ENCODE measurements at regions not wholly inside any gene's neighbourhood (a gene's known extent, or its start where the extent isn't known, plus 50 kb on each side); places are given as distances from the start of the nearest gene placed in this dataset.

DNA sequence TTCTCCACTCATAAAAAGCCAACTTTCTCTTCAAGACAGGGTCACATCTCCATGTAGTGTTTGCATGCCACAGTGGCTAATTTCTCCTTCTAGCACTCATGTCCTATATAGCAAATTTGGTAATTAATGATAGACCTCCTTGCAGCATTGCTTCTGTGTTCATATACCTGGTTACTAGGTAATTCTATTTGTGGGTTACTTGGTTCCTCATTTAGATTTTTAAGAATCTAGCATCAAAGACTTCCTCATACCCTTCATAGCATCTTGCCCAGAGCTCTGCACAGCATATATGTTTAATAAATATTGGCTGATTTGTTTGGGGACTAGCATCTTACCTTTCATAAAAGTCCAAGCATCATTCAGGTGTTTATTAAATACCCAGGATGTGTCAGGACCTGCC, 152.1 kb downstream of the DUSP6 start (continued):
- TF ChIP-seq, protein P1, sequence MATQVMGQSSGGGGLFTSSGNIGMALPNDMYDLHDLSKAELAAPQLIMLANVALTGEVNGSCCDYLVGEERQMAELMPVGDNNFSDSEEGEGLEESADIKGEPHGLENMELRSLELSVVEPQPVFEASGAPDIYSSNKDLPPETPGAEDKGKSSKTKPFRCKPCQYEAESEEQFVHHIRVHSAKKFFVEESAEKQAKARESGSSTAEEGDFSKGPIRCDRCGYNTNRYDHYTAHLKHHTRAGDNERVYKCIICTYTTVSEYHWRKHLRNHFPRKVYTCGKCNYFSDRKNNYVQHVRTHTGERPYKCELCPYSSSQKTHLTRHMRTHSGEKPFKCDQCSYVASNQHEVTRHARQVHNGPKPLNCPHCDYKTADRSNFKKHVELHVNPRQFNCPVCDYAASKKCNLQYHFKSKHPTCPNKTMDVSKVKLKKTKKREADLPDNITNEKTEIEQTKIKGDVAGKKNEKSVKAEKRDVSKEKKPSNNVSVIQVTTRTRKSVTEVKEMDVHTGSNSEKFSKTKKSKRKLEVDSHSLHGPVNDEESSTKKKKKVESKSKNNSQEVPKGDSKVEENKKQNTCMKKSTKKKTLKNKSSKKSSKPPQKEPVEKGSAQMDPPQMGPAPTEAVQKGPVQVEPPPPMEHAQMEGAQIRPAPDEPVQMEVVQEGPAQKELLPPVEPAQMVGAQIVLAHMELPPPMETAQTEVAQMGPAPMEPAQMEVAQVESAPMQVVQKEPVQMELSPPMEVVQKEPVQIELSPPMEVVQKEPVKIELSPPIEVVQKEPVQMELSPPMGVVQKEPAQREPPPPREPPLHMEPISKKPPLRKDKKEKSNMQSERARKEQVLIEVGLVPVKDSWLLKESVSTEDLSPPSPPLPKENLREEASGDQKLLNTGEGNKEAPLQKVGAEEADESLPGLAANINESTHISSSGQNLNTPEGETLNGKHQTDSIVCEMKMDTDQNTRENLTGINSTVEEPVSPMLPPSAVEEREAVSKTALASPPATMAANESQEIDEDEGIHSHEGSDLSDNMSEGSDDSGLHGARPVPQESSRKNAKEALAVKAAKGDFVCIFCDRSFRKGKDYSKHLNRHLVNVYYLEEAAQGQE (IDR thresholded peaks at IDR 0.05; ENCODE audit: low read depth, low read length), result no peak
- TF ChIP-seq POLR2AphosphoS5 (IDR thresholded peaks at IDR 0.05; ENCODE audit: low read depth, low read length), result no peak

DNA sequence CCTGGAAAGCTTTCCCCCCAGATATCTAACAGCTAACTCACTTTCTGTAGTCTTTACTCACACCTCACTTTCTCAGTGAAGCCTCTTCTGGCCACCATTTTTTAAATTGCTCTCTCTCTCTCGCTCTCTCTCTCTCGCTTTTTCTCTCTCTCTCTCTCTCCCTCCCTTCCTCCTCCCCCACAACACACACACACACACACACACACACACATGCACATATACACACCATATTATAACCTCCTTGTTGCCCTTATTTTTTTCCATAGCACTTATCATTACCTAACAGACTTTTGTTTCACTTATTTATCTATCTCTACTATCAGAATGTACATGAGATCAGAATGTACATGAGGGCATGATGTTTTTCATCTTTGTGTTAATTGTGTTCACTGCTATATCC, 156.8 kb downstream of the DUSP6 start:
- CTCF ChIA-PET, result no interaction called here

More for the DNA sequence above, 156.8 kb downstream of the DUSP6 start:
- no peak overlapping the region for H3K27ac ChIP-seq (ENCODE audit: low read depth in 2 of 2, low read length in 1 of 2)
- no peaks in the 10 kb centered on the region for H4K20me1 ChIP-seq (ENCODE audit: insufficient read depth)
- peaks cover 1% of the 10 kb centered on the region; the same call in 1 of the 2 replicates for H3K9me3 ChIP-seq
- H3K4me2 ChIP-seq, result no peak overlapping the region
- POLR2A ChIA-PET, result no interaction called here
- no peak overlapping the region for H3K9ac ChIP-seq
- no peaks in the 10 kb centered on the region for H3K4me1 ChIP-seq (ENCODE audit: control insufficient read depth in 1 of 2, insufficient read depth in 2 of 2, low read depth in 1 of 2, low read length in 1 of 2)
- 86% methylated on average over 2 of the region's 2 CpGs for WGBS (ENCODE audit: low lambda C conversion rate)
- no peak overlapping the region for H3K4me3 ChIP-seq (ENCODE audit: low read depth in 2 of 2, low read length in 1 of 2)
- no peaks in the 10 kb centered on the region for H3F3A ChIP-seq (replicated peaks; ENCODE audit: insufficient read depth)
- H3K9me2 ChIP-seq, result no peaks in the 10 kb centered on the region
- H3K27me3 ChIP-seq (ENCODE audit: insufficient read depth), result no peaks in the 10 kb centered on the region
- H2AFZ ChIP-seq (ENCODE audit: low read depth), result no peak overlapping the region
- no peaks in the 10 kb centered on the region for H3K36me3 ChIP-seq (replicated peaks in 1 of 2; ENCODE audit: control insufficient read depth in 1 of 2, insufficient read depth in 2 of 2, low read length in 1 of 2)
- DNase-seq, result no peak
- TF ChIP-seq, protein P2, sequence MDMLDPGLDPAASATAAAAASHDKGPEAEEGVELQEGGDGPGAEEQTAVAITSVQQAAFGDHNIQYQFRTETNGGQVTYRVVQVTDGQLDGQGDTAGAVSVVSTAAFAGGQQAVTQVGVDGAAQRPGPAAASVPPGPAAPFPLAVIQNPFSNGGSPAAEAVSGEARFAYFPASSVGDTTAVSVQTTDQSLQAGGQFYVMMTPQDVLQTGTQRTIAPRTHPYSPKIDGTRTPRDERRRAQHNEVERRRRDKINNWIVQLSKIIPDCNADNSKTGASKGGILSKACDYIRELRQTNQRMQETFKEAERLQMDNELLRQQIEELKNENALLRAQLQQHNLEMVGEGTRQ (IDR thresholded peaks at IDR 0.05; ENCODE audit: borderline replicate concordance, low read depth, low read length), result no peak
- TF ChIP-seq, protein P3, sequence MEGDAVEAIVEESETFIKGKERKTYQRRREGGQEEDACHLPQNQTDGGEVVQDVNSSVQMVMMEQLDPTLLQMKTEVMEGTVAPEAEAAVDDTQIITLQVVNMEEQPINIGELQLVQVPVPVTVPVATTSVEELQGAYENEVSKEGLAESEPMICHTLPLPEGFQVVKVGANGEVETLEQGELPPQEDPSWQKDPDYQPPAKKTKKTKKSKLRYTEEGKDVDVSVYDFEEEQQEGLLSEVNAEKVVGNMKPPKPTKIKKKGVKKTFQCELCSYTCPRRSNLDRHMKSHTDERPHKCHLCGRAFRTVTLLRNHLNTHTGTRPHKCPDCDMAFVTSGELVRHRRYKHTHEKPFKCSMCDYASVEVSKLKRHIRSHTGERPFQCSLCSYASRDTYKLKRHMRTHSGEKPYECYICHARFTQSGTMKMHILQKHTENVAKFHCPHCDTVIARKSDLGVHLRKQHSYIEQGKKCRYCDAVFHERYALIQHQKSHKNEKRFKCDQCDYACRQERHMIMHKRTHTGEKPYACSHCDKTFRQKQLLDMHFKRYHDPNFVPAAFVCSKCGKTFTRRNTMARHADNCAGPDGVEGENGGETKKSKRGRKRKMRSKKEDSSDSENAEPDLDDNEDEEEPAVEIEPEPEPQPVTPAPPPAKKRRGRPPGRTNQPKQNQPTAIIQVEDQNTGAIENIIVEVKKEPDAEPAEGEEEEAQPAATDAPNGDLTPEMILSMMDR (IDR thresholded peaks at IDR 0.05), result no peak
- TF ChIP-seq, protein P1 (IDR thresholded peaks at IDR 0.05; ENCODE audit: low read depth, low read length), result no peak
- TF ChIP-seq GABPA (IDR thresholded peaks at IDR 0.05; ENCODE audit: low read depth) (no peak), RXRA (IDR thresholded peaks at IDR 0.05; ENCODE audit: borderline replicate concordance, low read depth) (no peak)
- no peaks in the 10 kb centered on the region for H3K79me2 ChIP-seq (ENCODE audit: insufficient read depth)
